CD4-positive, alpha-beta T cell (primary cell): ENCODE measurements at regions not wholly inside any gene's neighbourhood (a gene's known extent, or its start where the extent isn't known, plus 50 kb on each side); places are given as distances from the start of the nearest gene placed in this dataset.

Source experiments
- ATAC-seq: fragments of 200-7000 bp; cut with Tn5 transposase; one replicate; pipeline ENCODE4 v1.10.0; 2022; ENCODE audit warnings: mild to moderate bottlenecking; ENCODE audit not compliant: poor library complexity
- CTCF ChIA-PET: fragments of 350-600 bp; sonication (Branson Sonifier 250); formaldehyde crosslinking; loops from one replicate; lab custom pipeline; 2021; ENCODE audit warnings: antibody characterized with exemption, inconsistent platforms; lab: Charles Lee
- POLR2A ChIA-PET: fragments of 350-600 bp; sonication (Branson Sonifier 250); formaldehyde crosslinking; loops from one replicate; lab custom pipeline; 2021; ENCODE audit warnings: antibody characterized with exemption, inconsistent platforms; lab: Charles Lee
- DNase-seq, 14 experiments: peaks; one replicate each; pipeline ENCODE4 v3.0.0-alpha.2; 2013 to 2020; ENCODE audit warnings: mixed read lengths in 2 of 14
- H3K27ac ChIP-seq, 2 donors: one replicate each; pipeline versions ENCODE4 v1.5.1 to v1.7.0; 2013; ENCODE audit warnings: low read length in 2 of 2, low read depth in 1 of 2, mild to moderate bottlenecking in 1 of 2
- H3K27me3 ChIP-seq, 2 experiments: 1 replicate in 1 of 2; 2 replicates in 1 of 2; pipeline versions ENCODE4 v1.6.1 to v1.7.0; 2013; ENCODE audit warnings: low read length in 2 of 2, control low read depth in 1 of 2, mild to moderate bottlenecking in 1 of 2, moderate library complexity in 1 of 2; ENCODE audit not compliant: insufficient read depth in 2 of 2, control insufficient read depth in 1 of 2
- H3K36me3 ChIP-seq: one replicate; pipeline ENCODE4 v1.6.1; 2013; ENCODE audit warnings: low read length, control low read depth; ENCODE audit not compliant: insufficient read depth
- H3K4me1 ChIP-seq: one replicate; pipeline ENCODE4 v1.6.1; 2013; ENCODE audit warnings: low read length, control low read depth; ENCODE audit not compliant: insufficient read depth
- H3K4me3 ChIP-seq: one replicate; pipeline ENCODE4 v1.5.1; 2013; ENCODE audit warnings: mild to moderate bottlenecking, low read length, moderate library complexity
- H3K9me3 ChIP-seq, 2 experiments: 1 replicate in 1 of 2; 2 replicates in 1 of 2; pipeline versions ENCODE4 v1.6.1 to v1.7.0; 2013; ENCODE audit warnings: low read length in 2 of 2, mild to moderate bottlenecking in 2 of 2, control low read depth in 1 of 2, moderate library complexity in 1 of 2; ENCODE audit not compliant: control insufficient read depth in 1 of 2, insufficient read depth in 1 of 2
- H3K27ac Mint-ChIP-seq: one replicate; pipeline ENCODE4 v1.8.0; 2020; ENCODE audit warnings: mixed read lengths
- H3K27me3 Mint-ChIP-seq: one replicate; pipeline ENCODE4 v1.8.0; 2021; ENCODE audit warnings: mixed read lengths
- H3K36me3 Mint-ChIP-seq: one replicate; pipeline ENCODE4 v1.8.0; 2021; ENCODE audit warnings: low read depth, mixed read lengths
- H3K4me1 Mint-ChIP-seq: one replicate; pipeline ENCODE4 v1.8.0; 2021; ENCODE audit warnings: low read depth, mixed read lengths
- H3K4me3 Mint-ChIP-seq: one replicate; pipeline ENCODE4 v1.8.0; 2020; ENCODE audit warnings: mild to moderate bottlenecking, mixed read lengths
- H3K9me3 Mint-ChIP-seq: one replicate; pipeline ENCODE4 v1.8.0; 2020; ENCODE audit warnings: mixed read lengths
- intact Hi-C, 2 experiments: fragments of 100-400 bp; cut with DNase I in 1 of 2; cut with micrococcal nuclease in 1 of 2; formaldehyde crosslinking; loops; one replicate each; pipeline versions ENCODE4 v1.15.1 to v1.9.0; 2023 to 2025; cut with DNase I, micrococcal nuclease
- TF ChIP-seq, protein P1 (sequence below): fragments of 200-600 bp; IDR thresholded peaks from one replicate; pipeline ENCODE4 v1.8.0; 2022; ENCODE audit warnings: antibody characterized with exemption, mild to moderate bottlenecking

DNA sequence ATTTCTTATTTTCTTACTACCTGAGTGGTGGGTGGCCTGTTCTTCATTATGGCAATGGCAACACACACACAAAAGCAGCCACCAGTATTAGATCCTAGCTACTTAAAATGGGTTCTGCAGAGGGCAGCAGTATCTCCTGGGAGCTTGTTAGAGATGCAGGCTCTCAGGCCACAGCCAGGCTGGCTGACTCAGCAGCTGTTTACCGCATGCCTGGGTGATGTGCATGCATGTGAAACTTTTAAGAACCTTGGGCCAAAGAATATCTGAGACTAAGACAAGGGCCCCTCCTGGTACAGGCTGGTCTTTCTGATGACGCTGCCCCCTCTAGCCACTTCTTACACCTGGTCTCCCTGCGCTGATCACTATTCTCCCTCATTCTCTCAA lies 399.0 kb downstream of the MED10 start:
- H3K4me1 ChIP-seq: no peaks in the 10 kb centered on the region
- DNase-seq: no peak
- intact Hi-C loops: no loop called here
- no peak overlapping the region for H3K4me3 Mint-ChIP-seq
- TF ChIP-seq, protein P1, sequence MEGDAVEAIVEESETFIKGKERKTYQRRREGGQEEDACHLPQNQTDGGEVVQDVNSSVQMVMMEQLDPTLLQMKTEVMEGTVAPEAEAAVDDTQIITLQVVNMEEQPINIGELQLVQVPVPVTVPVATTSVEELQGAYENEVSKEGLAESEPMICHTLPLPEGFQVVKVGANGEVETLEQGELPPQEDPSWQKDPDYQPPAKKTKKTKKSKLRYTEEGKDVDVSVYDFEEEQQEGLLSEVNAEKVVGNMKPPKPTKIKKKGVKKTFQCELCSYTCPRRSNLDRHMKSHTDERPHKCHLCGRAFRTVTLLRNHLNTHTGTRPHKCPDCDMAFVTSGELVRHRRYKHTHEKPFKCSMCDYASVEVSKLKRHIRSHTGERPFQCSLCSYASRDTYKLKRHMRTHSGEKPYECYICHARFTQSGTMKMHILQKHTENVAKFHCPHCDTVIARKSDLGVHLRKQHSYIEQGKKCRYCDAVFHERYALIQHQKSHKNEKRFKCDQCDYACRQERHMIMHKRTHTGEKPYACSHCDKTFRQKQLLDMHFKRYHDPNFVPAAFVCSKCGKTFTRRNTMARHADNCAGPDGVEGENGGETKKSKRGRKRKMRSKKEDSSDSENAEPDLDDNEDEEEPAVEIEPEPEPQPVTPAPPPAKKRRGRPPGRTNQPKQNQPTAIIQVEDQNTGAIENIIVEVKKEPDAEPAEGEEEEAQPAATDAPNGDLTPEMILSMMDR: no peak
- no peak overlapping the region for H3K4me3 ChIP-seq
- no peaks in the 10 kb centered on the region for H3K36me3 ChIP-seq
- no peaks in the 10 kb centered on the region for H3K9me3 ChIP-seq
- POLR2A ChIA-PET: no interaction called here
- no peak for ATAC-seq
- H3K27ac Mint-ChIP-seq: no peak overlapping the region
- peaks cover 3% of the 10 kb centered on the region for H3K9me3 Mint-ChIP-seq
- H3K27me3 Mint-ChIP-seq: no peaks in the 10 kb centered on the region
- no peak overlapping the region for H3K27ac ChIP-seq
- H3K4me1 Mint-ChIP-seq: no peaks in the 10 kb centered on the region
- no peaks in the 10 kb centered on the region for H3K36me3 Mint-ChIP-seq
- CTCF ChIA-PET: no interaction called here
- peaks cover 0 to 2% of the 10 kb centered on the region in 2 experiments for H3K27me3 ChIP-seq

DNA sequence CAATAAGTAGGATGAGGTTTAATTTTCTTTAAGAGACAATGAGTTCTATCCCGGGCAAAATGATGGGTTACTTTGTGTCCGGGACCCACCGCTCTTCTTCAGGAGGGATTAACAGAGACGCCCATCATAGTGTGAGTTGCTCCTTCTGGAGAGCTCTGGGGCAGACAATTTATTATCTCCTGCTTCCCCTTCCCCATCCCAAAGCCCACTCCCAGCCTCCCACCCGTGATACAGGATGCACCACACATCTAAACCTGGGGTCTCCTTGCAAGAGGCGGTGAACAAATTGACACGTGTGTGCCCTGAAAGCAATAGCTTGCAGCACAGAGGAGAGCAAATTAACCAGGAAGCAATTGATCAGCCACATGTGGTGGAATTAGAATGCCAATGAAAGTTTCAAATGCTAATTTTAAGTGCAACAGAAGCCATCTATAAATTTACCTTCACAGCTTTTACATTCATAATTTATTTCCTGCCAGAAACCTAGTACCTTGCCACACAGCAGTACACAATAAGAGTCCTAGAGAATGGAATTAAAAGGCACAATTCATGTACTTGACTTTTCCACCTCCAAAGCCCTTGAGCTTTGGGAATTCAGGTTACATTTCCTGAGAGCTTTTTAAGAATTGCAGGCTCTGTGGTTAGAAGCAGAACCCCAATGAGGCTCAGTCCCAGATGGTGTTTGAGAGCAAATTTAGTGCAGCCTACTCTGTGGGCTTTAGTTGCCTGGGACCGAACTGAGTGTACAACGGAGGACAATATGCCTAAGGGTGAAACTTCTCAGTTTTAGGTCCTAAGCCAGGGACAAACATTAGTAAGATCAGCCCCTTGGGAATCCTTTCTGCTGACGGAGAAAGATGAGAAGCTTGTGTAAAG lies 399.6 kb downstream of the MED10 start:
- Histone ChIP-seq H3K36me3 (no peaks in the 10 kb centered on the region), H3K9me3 (no peaks in the 10 kb centered on the region), H3K27ac (no peak overlapping the region), H3K4me3 (no peak overlapping the region), H3K27me3 (peaks cover 0 to 2% of the 10 kb centered on the region in 2 experiments), H3K4me1 (no peaks in the 10 kb centered on the region)
- ATAC-seq: no peak
- Mint-ChIP-seq H3K27ac (no peak overlapping the region), H3K27me3 (no peaks in the 10 kb centered on the region), H3K36me3 (no peaks in the 10 kb centered on the region), H3K4me1 (no peaks in the 10 kb centered on the region), H3K4me3 (no peak overlapping the region), H3K9me3 (peaks cover 3% of the 10 kb centered on the region)
- TF ChIP-seq, protein P1: no peak
- POLR2A ChIA-PET: no interaction called here
- no peak for DNase-seq
- CTCF ChIA-PET: no interaction called here
- intact Hi-C loops: no loop called here

DNA sequence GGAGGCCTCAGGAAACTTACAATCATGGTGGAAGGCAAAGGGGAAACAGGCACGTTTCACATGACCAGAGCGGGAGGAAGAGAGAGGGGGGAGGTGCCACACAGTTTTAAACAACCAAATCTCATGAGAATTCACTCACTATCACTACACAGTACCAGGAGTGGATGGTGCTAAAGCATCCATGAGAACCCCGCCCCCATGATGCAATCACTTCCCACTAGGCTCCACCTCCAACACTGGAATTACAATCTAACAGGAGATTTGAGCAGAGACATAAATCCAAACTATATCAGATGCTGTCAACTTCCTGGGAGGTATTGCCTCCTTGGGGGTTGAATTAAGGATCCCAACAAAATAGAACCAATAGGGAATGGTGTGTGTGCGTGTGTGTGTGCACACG lies 407.1 kb downstream of the MED10 start:
- POLR2A ChIA-PET: no interaction called here
- no peak overlapping the region for H3K27ac ChIP-seq
- no peaks in the 10 kb centered on the region for H3K9me3 Mint-ChIP-seq
- H3K36me3 Mint-ChIP-seq: no peaks in the 10 kb centered on the region
- ATAC-seq (no peak), DNase-seq (no peak)
- H3K4me3 Mint-ChIP-seq: no peak overlapping the region
- H3K4me3 ChIP-seq: no peak overlapping the region
- H3K27me3 ChIP-seq: no peaks in the 10 kb centered on the region
- no peaks in the 10 kb centered on the region for H3K9me3 ChIP-seq
- intact Hi-C loops: no loop called here
- H3K27me3 Mint-ChIP-seq: peaks cover 13% of the 10 kb centered on the region
- no peaks in the 10 kb centered on the region for H3K4me1 ChIP-seq
- CTCF ChIA-PET: no interaction called here
- no peaks in the 10 kb centered on the region for H3K36me3 ChIP-seq
- no peaks in the 10 kb centered on the region for H3K4me1 Mint-ChIP-seq
- TF ChIP-seq, protein P1: no peak
- no peak overlapping the region for H3K27ac Mint-ChIP-seq
